Stomach (tissue), 8 donors: ENCODE measurements at regions not wholly inside any gene's neighbourhood (a gene's known extent, or its start where the extent isn't known, plus 50 kb on each side); places are given as distances from the start of the nearest gene placed in this dataset.
"Not testable (repeated sequence)": the region's sequence is repeated elsewhere in the genome, so short reads cannot be mapped to it uniquely, and the experiment has no call there.

Experiments
- DNase-seq, 2 donors: peaks; one replicate each; pipeline versions ENCODE4 v3.0.0 to v3.0.0-alpha.2; 2013 to 2019
- H3K27ac ChIP-seq, 5 donors: fragments of 200-600 bp in 4 of 5; sonication (generic) in 4 of 5; one replicate each; pipeline ENCODE4 v1.5.1; 2013 to 2019; ENCODE audit warnings: mild to moderate bottlenecking in 1 of 5, moderate library complexity in 1 of 5
- H3K27me3 ChIP-seq, 3 donors: fragments of 200-600 bp; sonication (generic); one replicate each; pipeline ENCODE4 v1.5.1; 2017 to 2019; ENCODE audit warnings: mixed run types in 1 of 3
- H3K36me3 ChIP-seq, 4 donors: fragments of 200-600 bp; sonication (generic); 1 replicate in 3 of 4; 2 replicates in 1 of 4; pipeline ENCODE4 v1.5.1; 2016 to 2019
- H3K4me1 ChIP-seq, 4 donors: fragments of 200-600 bp; sonication (generic); one replicate each; pipeline ENCODE4 v1.5.1; 2016 to 2019
- H3K4me3 ChIP-seq, 4 donors: fragments of 200-600 bp; sonication (generic) in 3 of 4; one replicate each; pipeline ENCODE4 v1.5.1; 2016 to 2019; ENCODE audit warnings: mild to moderate bottlenecking in 1 of 4
- H3K9me3 ChIP-seq, 4 donors: fragments of 200-600 bp; sonication (generic); one replicate each; pipeline ENCODE4 v1.5.1; 2016 to 2019
- CTCF ChIP-seq, 7 experiments: fragments of 450-650 bp in 4 of 7; fragments of 200-600 bp in 3 of 7; sonication (generic) in 3 of 7; IDR thresholded peaks; one replicate each; pipeline ENCODE4 v1.5.1; 2016 to 2019; ENCODE audit warnings: antibody characterized with exemption in 7 of 7, control low read depth in 2 of 7, mild to moderate bottlenecking in 1 of 7
- EP300 ChIP-seq: sonication (generic); formaldehyde crosslinking; IDR thresholded peaks from one replicate; pipeline ENCODE4 v1.6.1; 2017; ENCODE audit warnings: antibody characterized with exemption
- POLR2A ChIP-seq, 4 donors: fragments of 450-650 bp; IDR thresholded peaks; one replicate each; pipeline ENCODE4 v1.6.1; 2016; ENCODE audit warnings: antibody characterized with exemption in 4 of 4, control low read depth in 2 of 4, mild to moderate bottlenecking in 1 of 4, moderate library complexity in 1 of 4
- POLR2AphosphoS5 ChIP-seq, 3 donors: sonication (generic); formaldehyde crosslinking; IDR thresholded peaks; one replicate each; pipeline ENCODE4 v1.6.1; 2016; ENCODE audit warnings: antibody characterized with exemption in 3 of 3
- WGBS, 5 donors: extraction: QIAGEN DNeasy Blood & Tissue Kit in 3 of 5; methylation state at CpG; one replicate each; pipeline versions ENCODE4 v1.1.5 to v1.1.7; 2013 to 2018; 5-methylcytosine and 5-hydroxymethylcytosine counted together
- intact Hi-C: fragments of 100-400 bp; cut with DNase I; formaldehyde crosslinking; loops from one replicate; pipeline ENCODE4 v1.15.1; 2023; ENCODE audit warnings: low total_unique reads
- donor health status: healthy with polysubstance abuse.
- donor health status: Bipolar disorder and iron deficiency.
- donor health status: healthy.

- WGBS, 5 donors = 81 to 91% (median 88%) methylated on average over 4 of the region's 4 CpGs
These were observed 130.8 kb upstream of the PCDH20 start for GRCh38 chr13:61546413-61546812.

GRCh38 chr13:61536433-61536832 is 120.8 kb upstream of the PCDH20 start:
- 58 to 77% (median 73%) methylated on average over 1 of the region's 1 CpG for WGBS, 5 donors
- no peak for TF ChIP-seq POLR2AphosphoS5 (IDR thresholded peaks at IDR 0.05)
- no peak for TF ChIP-seq CTCF (IDR thresholded peaks at IDR 0.05)
- TF ChIP-seq EP300 = no peak
- no peak for TF ChIP-seq POLR2A (IDR thresholded peaks at IDR 0.05)
- no peak for DNase-seq
- Histone ChIP-seq H3K4me1 (no peaks in the 10 kb centered on the region), H3K4me3 (no peak overlapping the region), H3K36me3 (no peaks in the 10 kb centered on the region), H3K27ac (no peak overlapping the region), H3K27me3 (no peaks in the 10 kb centered on the region), H3K9me3 (no peaks in the 10 kb centered on the region)
- intact Hi-C loops = no loop called here

More at GRCh38 chr13:61546413-61546812, 130.8 kb upstream of the PCDH20 start:
- TF ChIP-seq POLR2A (IDR thresholded peaks at IDR 0.05) (no peak), EP300 (no peak), CTCF (IDR thresholded peaks at IDR 0.05) (no peak), POLR2AphosphoS5 (IDR thresholded peaks at IDR 0.05) (no peak)
- Histone ChIP-seq H3K4me3 (no peak overlapping the region), H3K27ac (no peak overlapping the region), H3K4me1 (no peaks in the 10 kb centered on the region), H3K9me3 (no peaks in the 10 kb centered on the region), H3K36me3 (no peaks in the 10 kb centered on the region), H3K27me3 (no peaks in the 10 kb centered on the region)
- DNase-seq = no peak
- intact Hi-C loops = no loop called here

GRCh38 chr13:61531383-61532065 is 115.9 kb upstream of the PCDH20 start:
- H3K27ac ChIP-seq = no peak overlapping the region
- no peaks in the 10 kb centered on the region for H3K9me3 ChIP-seq
- 65 to 80% (median 72%) methylated on average over 10 of the region's 10 CpGs for WGBS, 5 donors
- H3K36me3 ChIP-seq = no peaks in the 10 kb centered on the region
- TF ChIP-seq POLR2AphosphoS5 (IDR thresholded peaks at IDR 0.05) (no peak), POLR2A (IDR thresholded peaks at IDR 0.05) (no peak), CTCF (IDR thresholded peaks at IDR 0.05) (no peak)
- no peaks in the 10 kb centered on the region for H3K4me1 ChIP-seq
- no peak overlapping the region for H3K4me3 ChIP-seq
- intact Hi-C loops = no loop called here
- no peaks in the 10 kb centered on the region for H3K27me3 ChIP-seq
- DNase-seq = peak in 1 of 2 donors; percentile 7

- H3K36me3 ChIP-seq, H3K9me3 ChIP-seq, intact Hi-C loops, H3K4me3 ChIP-seq, H3K27me3 ChIP-seq, H3K27ac ChIP-seq, H3K4me1 ChIP-seq, DNase-seq: not testable (repeated sequence)
- WGBS, 5 donors = 76 to 79% (median 77%) methylated on average over 5 of the region's 5 CpGs
These were observed 103.6 kb upstream of the PCDH20 start for GRCh38 chr13:61519214-61519613.

GRCh38 chr13:61508936-61509335 is 93.3 kb upstream of the PCDH20 start:
- no peak overlapping the region for H3K4me3 ChIP-seq
- TF ChIP-seq POLR2AphosphoS5 (IDR thresholded peaks at IDR 0.05) (no peak), POLR2A (IDR thresholded peaks at IDR 0.05) (no peak), CTCF (IDR thresholded peaks at IDR 0.05) (no peak)
- no peaks in the 10 kb centered on the region for H3K4me1 ChIP-seq
- intact Hi-C loops = no loop called here
- 74 to 89% (median 84%) methylated on average over 2 of the region's 2 CpGs for WGBS, 5 donors
- no peaks in the 10 kb centered on the region for H3K9me3 ChIP-seq
- no peaks in the 10 kb centered on the region for H3K27me3 ChIP-seq
- no peak overlapping the region for H3K27ac ChIP-seq
- DNase-seq = no peak
- H3K36me3 ChIP-seq = no peaks in the 10 kb centered on the region
